Upper lobe of left lung (tissue), 4 donors: ENCODE measurements at regions not wholly inside any gene's neighbourhood (a gene's known extent, or its start where the extent isn't known, plus 50 kb on each side); places are given as distances from the start of the nearest gene placed in this dataset.

Experiments
- CTCF ChIP-seq, 6 experiments: fragments of 450-650 bp in 4 of 6; fragments of 200-600 bp in 2 of 6; sonication (generic) in 2 of 6; IDR thresholded peaks; one replicate each; pipeline ENCODE4 v1.5.1; 2016 to 2019; ENCODE audit warnings: antibody characterized with exemption in 6 of 6
- EP300 ChIP-seq, 4 donors: sonication (generic); formaldehyde crosslinking; IDR thresholded peaks; one replicate each; pipeline ENCODE4 v1.5.1; 2017; ENCODE audit warnings: antibody characterized with exemption in 4 of 4, control low read depth in 2 of 4
- POLR2A ChIP-seq, 4 donors: fragments of 450-650 bp; IDR thresholded peaks; one replicate each; pipeline ENCODE4 v1.5.1; 2016 to 2017; ENCODE audit warnings: antibody characterized with exemption in 4 of 4, mild to moderate bottlenecking in 2 of 4

GRCh38 chr10:16297642-16298041 is 139.2 kb upstream of the PTER start:
- no peak for TF ChIP-seq POLR2A (IDR thresholded peaks at IDR 0.05)
- no peak for TF ChIP-seq CTCF (IDR thresholded peaks at IDR 0.05)
- no peak for TF ChIP-seq EP300 (IDR thresholded peaks at IDR 0.05)
